ENCODE measurements at regions not wholly inside any gene's neighbourhood (a gene's known extent, or its start where the extent isn't known, plus 50 kb on each side); places are given as distances from the start of the nearest gene placed in this dataset.

DNA sequence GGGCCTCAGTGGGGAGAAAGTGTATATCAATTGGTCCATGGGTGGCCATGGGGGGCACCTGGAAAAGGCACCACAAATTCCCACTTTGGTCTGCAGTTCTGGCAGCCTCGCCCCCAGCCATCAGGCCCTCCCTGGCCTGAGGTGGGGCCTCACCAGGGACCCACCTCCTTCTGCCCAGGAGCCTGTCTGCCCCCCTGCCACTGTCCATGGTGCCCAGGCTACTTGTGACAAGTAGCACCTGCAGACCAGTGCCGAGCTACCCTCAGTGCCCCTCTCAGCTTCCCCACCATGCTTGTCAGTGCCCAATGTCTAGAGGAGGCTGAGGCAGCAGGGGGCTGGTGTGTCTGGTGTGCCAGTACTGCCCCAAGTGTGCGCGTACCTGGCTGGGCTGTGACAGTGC, 87.1 kb upstream of the PAXBP1 start:
- Histone ChIP-seq H3K36me3 (ENCODE audit: insufficient read depth, low read length) (no peaks in the 10 kb centered on the region), H4K20me1 (ENCODE audit: insufficient read depth, low read length) (no peaks in the 10 kb centered on the region), H3K27me3 (ENCODE audit: insufficient read depth, low read length) (peaks cover 9% of the 10 kb centered on the region), H3K4me2 (ENCODE audit: insufficient read depth, low read length) (no peak overlapping the region), H3K4me1 (ENCODE audit: insufficient read depth, low read length) (no peaks in the 10 kb centered on the region), H3K27ac (ENCODE audit: low read depth, low read length) (no peak overlapping the region), H3K4me3 (ENCODE audit: insufficient read depth, low read length) (no peak overlapping the region), H3K9me3 (ENCODE audit: low read depth, low read length) (no peaks in the 10 kb centered on the region), H3K79me2 (ENCODE audit: insufficient read depth, low read length) (no peaks in the 10 kb centered on the region), H2AFZ (ENCODE audit: low read length) (no peak overlapping the region)
- TF ChIP-seq, protein P1, sequence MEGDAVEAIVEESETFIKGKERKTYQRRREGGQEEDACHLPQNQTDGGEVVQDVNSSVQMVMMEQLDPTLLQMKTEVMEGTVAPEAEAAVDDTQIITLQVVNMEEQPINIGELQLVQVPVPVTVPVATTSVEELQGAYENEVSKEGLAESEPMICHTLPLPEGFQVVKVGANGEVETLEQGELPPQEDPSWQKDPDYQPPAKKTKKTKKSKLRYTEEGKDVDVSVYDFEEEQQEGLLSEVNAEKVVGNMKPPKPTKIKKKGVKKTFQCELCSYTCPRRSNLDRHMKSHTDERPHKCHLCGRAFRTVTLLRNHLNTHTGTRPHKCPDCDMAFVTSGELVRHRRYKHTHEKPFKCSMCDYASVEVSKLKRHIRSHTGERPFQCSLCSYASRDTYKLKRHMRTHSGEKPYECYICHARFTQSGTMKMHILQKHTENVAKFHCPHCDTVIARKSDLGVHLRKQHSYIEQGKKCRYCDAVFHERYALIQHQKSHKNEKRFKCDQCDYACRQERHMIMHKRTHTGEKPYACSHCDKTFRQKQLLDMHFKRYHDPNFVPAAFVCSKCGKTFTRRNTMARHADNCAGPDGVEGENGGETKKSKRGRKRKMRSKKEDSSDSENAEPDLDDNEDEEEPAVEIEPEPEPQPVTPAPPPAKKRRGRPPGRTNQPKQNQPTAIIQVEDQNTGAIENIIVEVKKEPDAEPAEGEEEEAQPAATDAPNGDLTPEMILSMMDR (IDR thresholded peaks at IDR 0.05; ENCODE audit: extremely low read depth, low read depth, low read length): no peak
- no peak for DNase-seq (ENCODE audit: insufficient read length, low spot score, missing footprints)

DNA sequence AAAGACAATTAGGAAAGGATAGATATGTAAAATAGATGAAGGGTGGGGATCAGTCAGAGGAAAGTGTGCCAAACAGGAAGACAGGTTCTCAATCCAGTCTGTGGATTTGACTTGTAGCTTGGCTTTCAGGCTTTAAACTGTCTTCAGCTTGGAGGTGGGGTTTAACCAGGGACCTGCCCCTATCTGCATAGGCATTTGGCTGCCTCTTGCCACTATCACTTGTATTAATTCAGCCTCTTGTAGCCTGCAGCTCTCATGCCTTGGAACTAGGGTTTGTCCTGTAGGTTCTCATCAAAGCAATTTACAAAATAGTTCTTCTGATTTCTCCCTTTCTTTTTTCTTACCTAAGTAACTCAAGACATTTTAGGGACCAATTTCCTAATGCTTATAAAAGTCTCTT, 88.8 kb upstream of the PAXBP1 start:
- H2AFZ ChIP-seq (ENCODE audit: low read length): no peak overlapping the region
- H3K4me2 ChIP-seq (ENCODE audit: insufficient read depth, low read length): no peak overlapping the region
- H3K79me2 ChIP-seq (ENCODE audit: insufficient read depth, low read length): no peaks in the 10 kb centered on the region
- no peaks in the 10 kb centered on the region for H3K4me1 ChIP-seq (ENCODE audit: insufficient read depth, low read length)
- no peaks in the 10 kb centered on the region for H4K20me1 ChIP-seq (ENCODE audit: insufficient read depth, low read length)
- no peak overlapping the region for H3K4me3 ChIP-seq (ENCODE audit: insufficient read depth, low read length)
- no peaks in the 10 kb centered on the region for H3K36me3 ChIP-seq (ENCODE audit: insufficient read depth, low read length)
- H3K27ac ChIP-seq (ENCODE audit: low read depth, low read length): no peak overlapping the region
- peaks cover 11% of the 10 kb centered on the region for H3K27me3 ChIP-seq (ENCODE audit: insufficient read depth, low read length)
- H3K9me3 ChIP-seq (ENCODE audit: low read depth, low read length): no peaks in the 10 kb centered on the region
- no peak for DNase-seq (ENCODE audit: insufficient read length, low spot score, missing footprints)
- TF ChIP-seq, protein P1 (IDR thresholded peaks at IDR 0.05; ENCODE audit: extremely low read depth, low read depth, low read length): no peak

DNA sequence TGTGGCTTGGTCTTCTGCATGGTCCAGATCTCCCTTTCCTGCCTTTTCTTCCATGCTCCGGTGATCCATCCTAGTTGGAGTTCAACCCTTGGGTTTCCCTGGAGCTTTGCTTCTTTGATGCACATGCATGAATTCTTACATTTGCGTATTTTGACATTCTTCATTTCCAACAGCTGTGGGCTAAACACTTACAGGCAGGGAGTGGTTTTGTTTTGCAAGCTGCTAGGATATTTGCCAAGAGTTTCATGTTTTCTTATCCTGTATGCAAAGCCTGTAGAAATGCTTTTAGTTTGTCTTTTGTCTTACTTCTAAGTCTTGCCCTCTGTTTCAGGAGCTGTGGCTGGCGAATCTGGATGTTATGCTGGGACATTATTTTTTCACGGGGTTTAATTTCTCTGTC, 90.3 kb upstream of the PAXBP1 start:
- H4K20me1 ChIP-seq (ENCODE audit: insufficient read depth, low read length): no peaks in the 10 kb centered on the region
- H3K9me3 ChIP-seq (ENCODE audit: low read depth, low read length): no peaks in the 10 kb centered on the region
- TF ChIP-seq, protein P1 (IDR thresholded peaks at IDR 0.05; ENCODE audit: extremely low read depth, low read depth, low read length): no peak
- H3K27ac ChIP-seq (ENCODE audit: low read depth, low read length): no peak overlapping the region
- no peak overlapping the region for H2AFZ ChIP-seq (ENCODE audit: low read length)
- no peaks in the 10 kb centered on the region for H3K79me2 ChIP-seq (ENCODE audit: insufficient read depth, low read length)
- H3K4me1 ChIP-seq (ENCODE audit: insufficient read depth, low read length): no peaks in the 10 kb centered on the region
- H3K4me3 ChIP-seq (ENCODE audit: insufficient read depth, low read length): no peak overlapping the region
- DNase-seq (ENCODE audit: insufficient read length, low spot score, missing footprints): no peak
- no peaks in the 10 kb centered on the region for H3K36me3 ChIP-seq (ENCODE audit: insufficient read depth, low read length)
- H3K27me3 ChIP-seq (ENCODE audit: insufficient read depth, low read length): peaks cover 15% of the 10 kb centered on the region
- H3K4me2 ChIP-seq (ENCODE audit: insufficient read depth, low read length): no peak overlapping the region

DNA sequence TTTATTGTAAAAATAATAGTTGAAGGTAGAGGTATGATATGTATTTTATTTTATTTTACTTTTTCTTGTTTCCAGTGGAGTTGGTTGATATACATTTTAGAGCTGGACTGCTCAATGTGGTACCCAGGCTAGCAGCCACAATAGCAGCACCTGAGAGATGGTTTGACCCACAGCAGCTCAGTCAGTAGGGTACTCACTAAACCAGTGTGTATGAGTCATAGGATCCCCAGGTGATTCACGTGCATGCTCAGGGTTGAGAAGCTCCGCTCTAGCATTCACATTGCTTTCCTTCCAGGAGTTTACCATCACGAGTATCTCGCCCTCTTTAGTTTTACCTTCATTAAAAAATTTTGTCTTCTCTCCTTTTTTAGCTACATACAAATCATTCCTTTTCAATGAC, 96.0 kb upstream of the PAXBP1 start:
- Histone ChIP-seq H4K20me1 (ENCODE audit: insufficient read depth, low read length) (no peaks in the 10 kb centered on the region), H3K27ac (ENCODE audit: low read depth, low read length) (no peak overlapping the region), H3K4me2 (ENCODE audit: insufficient read depth, low read length) (no peak overlapping the region), H3K4me1 (ENCODE audit: insufficient read depth, low read length) (no peaks in the 10 kb centered on the region), H3K9me3 (ENCODE audit: low read depth, low read length) (no peaks in the 10 kb centered on the region), H3K79me2 (ENCODE audit: insufficient read depth, low read length) (no peaks in the 10 kb centered on the region), H3K36me3 (ENCODE audit: insufficient read depth, low read length) (no peaks in the 10 kb centered on the region), H2AFZ (ENCODE audit: low read length) (no peak overlapping the region), H3K27me3 (ENCODE audit: insufficient read depth, low read length) (peaks cover 23% of the 10 kb centered on the region), H3K4me3 (ENCODE audit: insufficient read depth, low read length) (no peak overlapping the region)
- TF ChIP-seq, protein P1 (IDR thresholded peaks at IDR 0.05; ENCODE audit: extremely low read depth, low read depth, low read length): no peak
- no peak for DNase-seq (ENCODE audit: insufficient read length, low spot score, missing footprints)

Measured in osteoblast (primary cell).